HepG2 (cell line): ENCODE measurements at regions not wholly inside any gene's neighbourhood (a gene's known extent, or its start where the extent isn't known, plus 50 kb on each side); places are given as distances from the start of the nearest gene placed in this dataset.

Experiments
- SNRNP70 ChIP-seq: fragments of 200-400 bp; formaldehyde crosslinking; IDR thresholded peaks from 2 replicates; pipeline ENCODE4 v1.6.1; 2017; ENCODE audit warnings: mild to moderate bottlenecking, low read depth, low read length, moderate library complexity
- TF ChIP-seq, protein P1 (sequence below): sonication (generic); formaldehyde crosslinking; IDR thresholded peaks from 2 replicates; pipeline ENCODE4 v1.5.0; 2020; ENCODE audit warnings: mild to moderate bottlenecking, missing genetic modification reagents, moderate library complexity
- TF ChIP-seq, protein P2 (sequence below): IDR thresholded peaks from 2 replicates; pipeline ENCODE4 v1.6.1; 2016; ENCODE audit warnings: mild to moderate bottlenecking

DNA sequence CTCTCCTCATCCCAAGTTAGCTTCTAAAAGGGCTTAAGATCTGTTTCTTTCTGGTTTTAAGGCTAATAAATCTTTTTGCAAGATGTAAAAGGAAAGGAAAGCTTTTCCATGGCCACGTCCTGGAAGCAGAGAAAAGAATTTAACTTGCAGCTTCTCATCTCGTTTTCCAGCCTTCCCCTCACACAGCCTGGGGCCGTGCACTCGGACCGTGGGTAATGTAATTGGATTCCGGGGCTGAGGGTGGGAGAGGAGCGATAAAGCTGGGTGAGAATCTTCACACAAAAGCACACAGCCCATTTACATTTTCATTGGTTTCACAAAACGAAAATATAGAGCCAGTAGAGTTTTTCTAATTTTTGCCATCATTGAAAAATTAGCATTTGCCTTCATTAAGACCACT lies 91.2 kb downstream of the IRX2 start:
- TF ChIP-seq, protein P1, sequence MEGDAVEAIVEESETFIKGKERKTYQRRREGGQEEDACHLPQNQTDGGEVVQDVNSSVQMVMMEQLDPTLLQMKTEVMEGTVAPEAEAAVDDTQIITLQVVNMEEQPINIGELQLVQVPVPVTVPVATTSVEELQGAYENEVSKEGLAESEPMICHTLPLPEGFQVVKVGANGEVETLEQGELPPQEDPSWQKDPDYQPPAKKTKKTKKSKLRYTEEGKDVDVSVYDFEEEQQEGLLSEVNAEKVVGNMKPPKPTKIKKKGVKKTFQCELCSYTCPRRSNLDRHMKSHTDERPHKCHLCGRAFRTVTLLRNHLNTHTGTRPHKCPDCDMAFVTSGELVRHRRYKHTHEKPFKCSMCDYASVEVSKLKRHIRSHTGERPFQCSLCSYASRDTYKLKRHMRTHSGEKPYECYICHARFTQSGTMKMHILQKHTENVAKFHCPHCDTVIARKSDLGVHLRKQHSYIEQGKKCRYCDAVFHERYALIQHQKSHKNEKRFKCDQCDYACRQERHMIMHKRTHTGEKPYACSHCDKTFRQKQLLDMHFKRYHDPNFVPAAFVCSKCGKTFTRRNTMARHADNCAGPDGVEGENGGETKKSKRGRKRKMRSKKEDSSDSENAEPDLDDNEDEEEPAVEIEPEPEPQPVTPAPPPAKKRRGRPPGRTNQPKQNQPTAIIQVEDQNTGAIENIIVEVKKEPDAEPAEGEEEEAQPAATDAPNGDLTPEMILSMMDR (CRISPR knock-in tag) = no peak
- TF ChIP-seq SNRNP70 = no peak
- TF ChIP-seq, protein P2, sequence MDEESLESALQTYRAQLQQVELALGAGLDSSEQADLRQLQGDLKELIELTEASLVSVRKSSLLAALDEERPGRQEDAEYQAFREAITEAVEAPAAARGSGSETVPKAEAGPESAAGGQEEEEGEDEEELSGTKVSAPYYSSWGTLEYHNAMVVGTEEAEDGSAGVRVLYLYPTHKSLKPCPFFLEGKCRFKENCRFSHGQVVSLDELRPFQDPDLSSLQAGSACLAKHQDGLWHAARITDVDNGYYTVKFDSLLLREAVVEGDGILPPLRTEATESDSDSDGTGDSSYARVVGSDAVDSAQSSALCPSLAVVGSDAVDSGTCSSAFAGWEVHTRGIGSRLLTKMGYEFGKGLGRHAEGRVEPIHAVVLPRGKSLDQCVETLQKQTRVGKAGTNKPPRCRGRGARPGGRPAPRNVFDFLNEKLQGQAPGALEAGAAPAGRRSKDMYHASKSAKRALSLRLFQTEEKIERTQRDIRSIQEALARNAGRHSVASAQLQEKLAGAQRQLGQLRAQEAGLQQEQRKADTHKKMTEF = no peak
